ENCODE measurements at regions not wholly inside any gene's neighbourhood (a gene's known extent, or its start where the extent isn't known, plus 50 kb on each side); places are given as distances from the start of the nearest gene placed in this dataset.

- FAIRE-seq, result no peak
- TF ChIP-seq JUNB (CRISPR knock-in tag; conservative IDR thresholded peaks at IDR 0.05), result no peak
- no peak for TF ChIP-seq LARP7 (IDR thresholded peaks at IDR 0.05)
- no peak for TF ChIP-seq ZNF76 (CRISPR knock-in tag; IDR thresholded peaks at IDR 0.05; ENCODE audit: borderline replicate concordance)
- no peak for TF ChIP-seq RBM25 (IDR thresholded peaks at IDR 0.05; ENCODE audit: low read depth, low read length, severe bottlenecking)
- no peak for TF ChIP-seq ZBTB1 (CRISPR knock-in tag; IDR thresholded peaks at IDR 0.05; ENCODE audit: borderline replicate concordance, low read depth)
- no peak for TF ChIP-seq ATF1 (CRISPR knock-in tag; IDR thresholded peaks at IDR 0.05)
- no peak for TF ChIP-seq ATF1 (tag; IDR thresholded peaks at IDR 0.05)
- TF ChIP-seq YY1 (IDR thresholded peaks at IDR 0.05; ENCODE audit: borderline replicate concordance in 1 of 3, control insufficient read depth in 1 of 3, extremely low read depth in 1 of 3, insufficient read depth in 3 of 3, insufficient read length in 1 of 3, insufficient replicate concordance in 2 of 3, low read depth in 1 of 3, low read length in 2 of 3), result no peak
- TF ChIP-seq PRDM10 (IDR thresholded peaks at IDR 0.05; ENCODE audit: partially characterized antibody), result no peak
- no peak for TF ChIP-seq HMG20A (CRISPR knock-in tag; conservative IDR thresholded peaks at IDR 0.05)
- no peak for TF ChIP-seq AFF4 (CRISPR knock-in tag; IDR thresholded peaks at IDR 0.05)
- no peak for TF ChIP-seq FOXP4 (CRISPR knock-in tag; IDR thresholded peaks at IDR 0.05; ENCODE audit: borderline replicate concordance)
- no peak for TF ChIP-seq RAD51 (IDR thresholded peaks at IDR 0.05; ENCODE audit: borderline replicate concordance, low read depth)
Measured at GRCh38 chr13:97548711-97549110, 114.7 kb downstream of the RAP2A start.

More at GRCh38 chr13:97548711-97549110, 114.7 kb downstream of the RAP2A start:
- ATAC-seq (no peak), DNase-seq (ENCODE audit: extremely low read depth in 1 of 4, low spot score in 3 of 4) (no peak)
- ChIA-PET CTCF (ENCODE audit: low intra/inter-chr PET ratio) (no interaction called here), POLR2A (interaction anchor here (0.5 kb wide), 1 partner anchor 1091 kb away, joined by 3 read pairs; no protein-coding TSS in a partner anchor)
- Histone ChIP-seq H3K4me2 (ENCODE audit: insufficient read depth, low read length) (no peak overlapping the region), H3K4me1 (replicated peaks in 1 of 2; ENCODE audit: control insufficient read depth in 2 of 2, insufficient read depth in 2 of 2, low read length in 2 of 2) (no peaks in the 10 kb centered on the region), H3K9me3 (replicated peaks; ENCODE audit: control insufficient read depth, insufficient read depth, low read depth, low read length) (no peaks in the 10 kb centered on the region), H3K27me3 (ENCODE audit: control insufficient read depth in 2 of 2, insufficient read depth in 2 of 2, low read length in 2 of 2) (no peaks in the 10 kb centered on the region), H3K36me3 (ENCODE audit: control insufficient read depth, insufficient read depth, low read length) (no peaks in the 10 kb centered on the region), H3K9me1 (ENCODE audit: control insufficient read depth, insufficient read depth, low read length) (no peaks in the 10 kb centered on the region), H2AFZ (ENCODE audit: low read depth, low read length) (no peak overlapping the region), H3K4me3 (no peak overlapping the region), H3K79me2 (ENCODE audit: control insufficient read depth, insufficient read depth, low read length) (no peaks in the 10 kb centered on the region), H3K9ac (ENCODE audit: insufficient read depth in 1 of 2, low read depth in 2 of 2, low read length in 2 of 2) (no peak overlapping the region), H4K20me1 (replicated peaks; ENCODE audit: control insufficient read depth, insufficient read depth, low read length) (no peaks in the 10 kb centered on the region), H3K27ac (ENCODE audit: extremely low read depth, low read depth, low read length) (no peak overlapping the region)
- in situ Hi-C loops (cut with MboI), result no loop called here
- BruUV-seq (replicated peaks), result no TSS peak
- 0% methylated on average over 4 of the region's 4 CpGs for whole genome bisulfite sequencing (ENCODE audit: insufficient coverage, low coverage, missing lambda C conversion rate)
- intact Hi-C loops (cut with micrococcal nuclease), result no loop called here

Data from K562 (cell line).